Ectodermal cell (in vitro differentiated cells): ENCODE measurements at regions not wholly inside any gene's neighbourhood (a gene's known extent, or its start where the extent isn't known, plus 50 kb on each side); places are given as distances from the start of the nearest gene placed in this dataset.

Experiments used
- H3K27ac ChIP-seq: 2 replicates; pipeline ENCODE4 v1.7.0; 2013; ENCODE audit warnings: mild to moderate bottlenecking, low read depth, low read length; ENCODE audit not compliant: insufficient read depth, poor library complexity, severe bottlenecking
- H3K27me3 ChIP-seq: 2 replicates; pipeline ENCODE4 v1.7.0; 2013; ENCODE audit warnings: mild to moderate bottlenecking, low read length; ENCODE audit not compliant: insufficient read depth, control insufficient read depth, poor library complexity, severe bottlenecking
- H3K36me3 ChIP-seq: one replicate; pipeline ENCODE4 v1.7.0; 2013; ENCODE audit warnings: low read length; ENCODE audit not compliant: control insufficient read depth, insufficient read depth
- H3K4me1 ChIP-seq: one replicate; pipeline ENCODE4 v1.7.0; 2013; ENCODE audit warnings: low read length; ENCODE audit not compliant: control insufficient read depth, insufficient read depth
- H3K4me3 ChIP-seq: 2 replicates; pipeline ENCODE4 v1.7.0; 2013; ENCODE audit warnings: low read depth, low read length, control low read depth; ENCODE audit not compliant: insufficient read depth
- H3K9me3 ChIP-seq: 2 replicates; pipeline ENCODE4 v1.7.0; 2013; ENCODE audit warnings: mild to moderate bottlenecking, low read length, moderate library complexity; ENCODE audit not compliant: control insufficient read depth
- WGBS, 2 experiments: methylation state at CpG; one replicate each; pipeline ENCODE4 v1.1.7; 2013; ENCODE audit warnings: missing lambda C conversion rate in 2 of 2; 5-methylcytosine and 5-hydroxymethylcytosine counted together

- Histone ChIP-seq H3K9me3 (no peaks in the 10 kb centered on the region), H3K4me1 (no peaks in the 10 kb centered on the region), H3K36me3 (no peaks in the 10 kb centered on the region), H3K27ac (no peak overlapping the region), H3K27me3 (no peaks in the 10 kb centered on the region), H3K4me3 (no peak overlapping the region)
- WGBS, 2 experiments: 85 to 94% methylated on average over 2 to 4 of the region's 4 CpGs
These were observed 259.6 kb upstream of the DPPA4 start for GRCh38 chr3:109596991-109597390.

DNA sequence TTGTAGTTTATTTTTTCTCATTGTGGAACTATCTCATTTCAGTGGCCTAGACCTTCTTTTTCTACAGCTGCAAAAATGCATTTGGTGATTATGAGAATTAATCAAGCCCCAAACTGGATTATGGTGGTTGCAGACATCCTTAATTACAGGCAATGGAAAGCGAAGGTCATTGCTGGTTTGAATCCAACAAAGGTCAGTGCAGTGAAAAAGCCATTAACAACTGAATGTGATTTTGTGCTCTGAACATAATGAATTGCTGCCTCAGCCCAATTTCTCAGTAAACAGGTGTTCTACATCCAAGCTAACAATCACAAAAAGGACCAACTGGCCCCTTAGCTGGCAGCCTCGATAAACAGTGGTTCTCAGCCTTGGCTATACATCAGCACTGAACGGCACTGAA, 260.1 kb upstream of the DPPA4 start:
- no peaks in the 10 kb centered on the region for H3K36me3 ChIP-seq
- H3K4me3 ChIP-seq: no peak overlapping the region
- no peaks in the 10 kb centered on the region for H3K27me3 ChIP-seq
- no peaks in the 10 kb centered on the region for H3K4me1 ChIP-seq
- H3K27ac ChIP-seq: no peak overlapping the region
- 60 to 63% methylated on average over 3 of the region's 3 CpGs for WGBS, 2 experiments
- H3K9me3 ChIP-seq: no peaks in the 10 kb centered on the region

GRCh38 chr3:109607897-109608296, 270.6 kb upstream of the DPPA4 start:
- 98% methylated on average over 1 of the region's 1 CpG for WGBS, 2 experiments
- Histone ChIP-seq H3K27ac (no peak overlapping the region), H3K27me3 (no peaks in the 10 kb centered on the region), H3K9me3 (no peaks in the 10 kb centered on the region), H3K4me1 (no peaks in the 10 kb centered on the region), H3K4me3 (no peak overlapping the region), H3K36me3 (no peaks in the 10 kb centered on the region)

DNA sequence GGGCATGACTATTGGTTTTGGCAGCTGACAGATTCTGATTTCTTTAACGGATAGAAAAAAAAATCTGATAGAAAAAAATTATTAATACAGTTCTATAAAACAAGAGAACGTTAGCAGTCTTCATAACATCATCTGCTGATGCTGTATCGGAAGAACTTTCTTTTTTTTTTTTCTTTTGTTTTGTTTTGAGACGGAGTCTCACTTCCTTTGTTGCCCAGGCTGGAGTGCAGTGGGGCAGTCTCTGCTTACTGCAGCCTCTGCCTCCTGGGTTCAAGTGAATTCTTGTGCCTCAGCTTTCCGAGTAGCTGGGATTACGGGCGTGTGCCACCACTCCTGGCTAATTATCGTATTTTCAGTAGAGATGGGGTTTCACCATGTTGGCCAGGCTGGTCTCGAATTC, 271.2 kb upstream of the DPPA4 start:
- Histone ChIP-seq H3K4me1 (no peaks in the 10 kb centered on the region), H3K27me3 (no peaks in the 10 kb centered on the region), H3K9me3 (no peaks in the 10 kb centered on the region), H3K36me3 (no peaks in the 10 kb centered on the region), H3K27ac (no peak overlapping the region), H3K4me3 (no peak overlapping the region)
- 86 to 90% methylated on average over 8 of the region's 9 CpGs for WGBS, 2 experiments

DNA sequence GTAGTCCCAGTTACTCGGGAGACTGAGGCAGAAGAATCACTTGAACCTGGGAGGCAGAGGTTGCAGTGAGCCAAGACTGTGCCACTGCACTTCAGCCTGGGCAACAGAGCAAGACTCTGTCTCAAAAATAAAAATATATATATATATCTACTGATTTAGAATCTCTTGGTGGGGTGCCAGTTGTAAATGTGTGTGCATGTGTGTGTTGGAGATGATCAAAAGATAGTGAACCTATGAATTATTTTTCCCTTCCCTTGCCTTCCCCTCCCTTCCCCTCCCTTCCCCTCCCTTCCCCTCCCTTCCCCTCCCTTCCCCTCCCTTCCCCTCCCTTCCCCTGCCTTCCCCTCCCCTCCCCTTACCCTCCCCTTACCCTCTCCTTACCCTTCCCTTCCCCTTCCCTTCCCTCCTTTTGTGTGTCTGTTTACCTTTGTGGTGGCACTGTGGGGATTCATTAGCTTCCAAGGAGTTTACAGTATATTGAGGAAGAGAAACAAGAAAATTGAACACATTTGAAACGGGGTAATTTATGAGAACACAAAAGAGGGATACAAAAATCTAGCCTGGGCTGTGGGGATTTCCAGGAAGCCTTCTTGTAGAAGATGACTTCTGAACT, 281.5 kb upstream of the DPPA4 start:
- no peaks in the 10 kb centered on the region for H3K36me3 ChIP-seq
- no peak overlapping the region for H3K27ac ChIP-seq
- 81 to 85% methylated on average over 2 of the region's 2 CpGs for WGBS, 2 experiments
- H3K4me3 ChIP-seq: no peak overlapping the region
- no peaks in the 10 kb centered on the region for H3K4me1 ChIP-seq
- H3K27me3 ChIP-seq: no peaks in the 10 kb centered on the region
- H3K9me3 ChIP-seq: no peaks in the 10 kb centered on the region

- Histone ChIP-seq H3K9me3 (no peaks in the 10 kb centered on the region), H3K27ac (no peak overlapping the region), H3K36me3 (no peaks in the 10 kb centered on the region), H3K27me3 (no peaks in the 10 kb centered on the region), H3K4me1 (no peaks in the 10 kb centered on the region), H3K4me3 (no peak overlapping the region)
These were observed 294.6 kb upstream of the DPPA4 start for GRCh38 chr3:109631897-109632296.

GRCh38 chr3:109640146-109640652, 302.9 kb upstream of the DPPA4 start:
- H3K4me1 ChIP-seq: no peaks in the 10 kb centered on the region
- H3K27me3 ChIP-seq: no peaks in the 10 kb centered on the region
- 92 to 96% methylated on average over 3 to 4 of the region's 4 CpGs for WGBS, 2 experiments
- H3K9me3 ChIP-seq: no peaks in the 10 kb centered on the region
- no peaks in the 10 kb centered on the region for H3K36me3 ChIP-seq
- H3K27ac ChIP-seq: no peak overlapping the region
- no peak overlapping the region for H3K4me3 ChIP-seq

DNA sequence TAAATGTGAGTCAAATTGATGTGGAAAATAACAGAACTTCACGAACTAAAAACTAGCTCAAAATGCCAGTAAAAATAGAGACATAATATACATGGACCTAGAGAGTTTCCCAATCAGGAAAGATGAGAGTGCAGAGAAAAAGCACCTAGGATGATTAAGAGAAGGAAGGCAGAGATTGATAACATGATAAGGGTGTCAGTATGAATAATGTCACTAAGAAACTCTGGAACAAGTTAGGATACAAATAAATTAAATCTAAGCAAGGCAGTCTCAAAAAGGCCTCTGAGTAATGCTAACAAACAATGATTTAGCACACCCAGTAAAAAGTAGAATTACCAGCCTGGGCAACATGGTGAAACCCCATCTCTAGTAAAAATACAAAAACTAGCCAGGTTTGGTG, 304.7 kb upstream of the DPPA4 start:
- H3K36me3 ChIP-seq: no peaks in the 10 kb centered on the region
- H3K4me1 ChIP-seq: no peaks in the 10 kb centered on the region
- no peak overlapping the region for H3K27ac ChIP-seq
- H3K27me3 ChIP-seq: no peaks in the 10 kb centered on the region
- no peak overlapping the region for H3K4me3 ChIP-seq
- 86 to 100% methylated on average over 1 of the region's 1 CpG for WGBS, 2 experiments
- no peaks in the 10 kb centered on the region for H3K9me3 ChIP-seq

DNA sequence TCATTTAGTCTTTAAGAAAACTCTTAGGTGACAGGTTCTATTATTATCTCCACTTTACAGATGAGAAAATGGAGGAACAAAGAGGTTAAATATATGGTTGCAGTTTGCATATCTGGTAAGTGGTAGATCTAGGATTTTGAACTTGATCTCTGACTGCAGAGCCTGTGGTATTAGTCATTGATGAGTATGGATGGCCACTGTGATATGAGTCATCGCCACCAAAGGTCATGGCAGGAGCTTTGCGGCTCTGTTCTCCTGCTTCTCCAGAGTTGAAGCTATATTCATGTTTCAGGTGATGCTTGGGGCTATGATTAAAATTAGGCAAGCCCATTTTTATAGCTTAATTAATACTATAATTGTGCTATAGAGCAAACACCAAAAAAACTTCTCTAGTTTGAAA, 306.2 kb upstream of the DPPA4 start:
- no peaks in the 10 kb centered on the region for H3K4me1 ChIP-seq
- no peaks in the 10 kb centered on the region for H3K27me3 ChIP-seq
- H3K36me3 ChIP-seq: no peaks in the 10 kb centered on the region
- 44 to 47% methylated on average over 2 of the region's 2 CpGs for WGBS, 2 experiments
- no peak overlapping the region for H3K27ac ChIP-seq
- H3K9me3 ChIP-seq: no peaks in the 10 kb centered on the region
- H3K4me3 ChIP-seq: no peak overlapping the region

GRCh38 chr3:109644332-109644731, 307.0 kb upstream of the DPPA4 start:
- Histone ChIP-seq H3K27ac (no peak overlapping the region), H3K4me3 (no peak overlapping the region), H3K9me3 (no peaks in the 10 kb centered on the region), H3K4me1 (no peaks in the 10 kb centered on the region), H3K27me3 (no peaks in the 10 kb centered on the region), H3K36me3 (no peaks in the 10 kb centered on the region)
- 92 to 99% methylated on average over 2 of the region's 2 CpGs for WGBS, 2 experiments

GRCh38 chr3:109644746-109645145, 307.4 kb upstream of the DPPA4 start:
- WGBS, 2 experiments: 90 to 100% methylated on average over 1 to 3 of the region's 3 CpGs
- Histone ChIP-seq H3K27me3 (no peaks in the 10 kb centered on the region), H3K4me1 (no peaks in the 10 kb centered on the region), H3K4me3 (no peak overlapping the region), H3K36me3 (no peaks in the 10 kb centered on the region), H3K27ac (no peak overlapping the region), H3K9me3 (no peaks in the 10 kb centered on the region)
